Karpas-422 (cell line): ENCODE measurements at regions not wholly inside any gene's neighbourhood (a gene's known extent, or its start where the extent isn't known, plus 50 kb on each side); places are given as distances from the start of the nearest gene placed in this dataset.
"Not testable (repeated sequence)": the region's sequence is repeated elsewhere in the genome, so short reads cannot be mapped to it uniquely, and the experiment has no call there.

Experiments
- DNase-seq: peaks from one replicate; pipeline ENCODE4 v3.0.0-alpha.2; 2015
- H2AFZ ChIP-seq: fragments of 200-600 bp; sonication (generic); 2 replicates; pipeline ENCODE4 v1.6.1; 2014; ENCODE audit warnings: antibody characterized with exemption, low read length, mixed read lengths
- H3K27ac ChIP-seq: fragments of 200-600 bp; sonication (generic); 2 replicates; pipeline ENCODE4 v1.5.1; 2014; ENCODE audit warnings: mild to moderate bottlenecking, low read length, moderate library complexity
- H3K27me3 ChIP-seq: fragments of 200-600 bp; sonication (generic); 2 replicates; pipeline ENCODE4 v1.6.1; 2014; ENCODE audit warnings: low read length, mixed read lengths
- H3K36me3 ChIP-seq: fragments of 200-600 bp; sonication (generic); 2 replicates; pipeline ENCODE4 v1.6.1; 2014; ENCODE audit warnings: low read length, mixed read lengths; ENCODE audit not compliant: insufficient read depth
- H3K4me1 ChIP-seq: fragments of 200-600 bp; sonication (generic); 2 replicates; pipeline ENCODE4 v1.6.1; 2014; ENCODE audit warnings: mild to moderate bottlenecking, low read length, mixed read lengths
- H3K4me2 ChIP-seq: fragments of 200-600 bp; sonication (generic); 2 replicates; pipeline ENCODE4 v1.6.1; 2014; ENCODE audit warnings: low read length, low read depth, mild to moderate bottlenecking; ENCODE audit not compliant: poor library complexity, severe bottlenecking
- H3K4me3 ChIP-seq: fragments of 200-600 bp; sonication (generic); 2 replicates; pipeline ENCODE4 v1.5.1; 2014; ENCODE audit warnings: mild to moderate bottlenecking, antibody characterized with exemption, low read length, mixed read lengths
- H3K79me2 ChIP-seq: fragments of 200-600 bp; sonication (generic); 2 replicates; pipeline ENCODE4 v1.6.1; 2014; ENCODE audit warnings: mild to moderate bottlenecking, low read length, mixed read lengths
- H3K9ac ChIP-seq: fragments of 200-600 bp; sonication (generic); 2 replicates; pipeline ENCODE4 v1.6.0; 2014; ENCODE audit warnings: low read length
- H3K9me2 ChIP-seq: fragments of 200-600 bp; sonication (generic), shearing (Covaris generic); replicated peaks from 2 replicates; pipeline ENCODE4 v1.6.0; 2014; ENCODE audit warnings: mild to moderate bottlenecking, low read length, moderate library complexity; ENCODE audit not compliant: insufficient read depth
- H3K9me3 ChIP-seq: fragments of 300-700, 200-600 bp; sonication (generic); 2 replicates; pipeline ENCODE4 v1.6.1; 2014; ENCODE audit warnings: low read length, mixed read lengths
- H4K20me1 ChIP-seq: fragments of 200-600 bp; sonication (generic); 2 replicates; pipeline ENCODE4 v1.6.1; 2014; ENCODE audit warnings: mild to moderate bottlenecking, antibody characterized with exemption, low read length, low read depth; ENCODE audit not compliant: insufficient read depth

DNA sequence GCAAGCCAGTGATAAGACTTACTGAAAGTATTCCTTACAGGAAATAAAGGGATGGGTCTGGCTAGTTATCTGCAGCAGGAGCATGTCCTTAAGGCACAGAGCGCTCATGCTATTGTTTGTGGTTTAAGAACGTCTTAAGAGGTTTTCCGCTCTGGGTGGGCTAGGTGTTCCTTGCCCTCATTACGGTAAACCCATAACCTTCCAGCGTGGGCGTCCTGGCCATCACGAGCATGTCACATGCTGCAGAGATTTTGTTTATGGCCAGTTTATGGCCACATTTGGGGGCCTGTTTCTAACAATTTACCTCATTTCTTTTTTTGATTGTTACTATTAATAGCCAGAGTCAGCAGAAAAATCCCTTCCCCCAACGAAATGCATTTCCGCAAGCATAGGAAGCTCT is 61.0 kb upstream of the TNK2 start:
- H3K9me2 ChIP-seq, H4K20me1 ChIP-seq, H3K4me3 ChIP-seq, H3K9me3 ChIP-seq, H3K27me3 ChIP-seq, H3K4me1 ChIP-seq, H3K27ac ChIP-seq, H2AFZ ChIP-seq, H3K79me2 ChIP-seq, H3K4me2 ChIP-seq, H3K9ac ChIP-seq, DNase-seq: not testable (repeated sequence)
- peaks cover 30% of the 10 kb centered on the region for H3K36me3 ChIP-seq

DNA sequence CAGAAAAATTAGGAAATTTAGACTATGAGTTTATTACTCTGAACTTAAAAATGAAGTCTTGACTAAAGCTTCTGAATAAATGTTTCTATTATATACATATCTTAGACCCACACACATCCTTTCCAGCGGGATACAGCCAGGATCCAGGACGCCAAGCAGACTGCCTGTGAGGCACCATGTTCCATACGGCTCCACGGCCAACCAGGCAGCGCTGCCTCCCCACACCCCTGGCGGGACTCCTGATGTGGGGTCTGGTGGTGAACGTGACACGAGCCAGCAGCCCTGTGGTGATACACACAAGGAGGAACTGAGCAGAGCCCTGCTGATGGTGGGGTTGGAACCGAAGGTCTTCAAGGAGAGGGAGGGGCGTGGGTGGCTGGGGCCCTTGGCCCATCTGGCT is 59.8 kb upstream of the TNK2 start:
- not testable (repeated sequence) for H3K4me1 ChIP-seq, DNase-seq, H4K20me1 ChIP-seq, H3K9me2 ChIP-seq, H3K4me2 ChIP-seq, H3K9ac ChIP-seq, H3K4me3 ChIP-seq, H3K79me2 ChIP-seq, H2AFZ ChIP-seq, H3K27ac ChIP-seq, H3K27me3 ChIP-seq, H3K9me3 ChIP-seq
- H3K36me3 ChIP-seq = peaks cover 31% of the 10 kb centered on the region

DNA sequence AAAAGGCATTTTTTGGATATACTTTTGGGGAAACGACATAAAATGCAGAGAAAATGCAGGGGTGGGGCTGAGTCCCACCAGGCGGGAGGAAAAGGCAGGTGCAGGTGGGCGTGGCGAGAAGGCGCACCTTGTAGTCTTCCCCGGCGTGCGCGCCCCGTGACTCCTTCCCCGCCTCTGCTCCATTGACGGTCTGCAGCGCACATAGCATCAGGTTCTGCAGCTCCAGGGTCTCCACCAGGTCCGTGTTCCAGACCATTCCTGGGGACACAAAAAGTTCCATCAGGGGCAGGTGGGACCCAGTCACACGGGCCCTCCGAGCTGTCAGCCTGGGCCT is 59.0 kb upstream of the TNK2 start:
- not testable (repeated sequence) for H3K79me2 ChIP-seq, H2AFZ ChIP-seq, H3K9ac ChIP-seq, H3K4me3 ChIP-seq, H3K9me3 ChIP-seq, H3K4me1 ChIP-seq, H3K4me2 ChIP-seq, H3K9me2 ChIP-seq, H3K27me3 ChIP-seq, H3K27ac ChIP-seq, DNase-seq, H4K20me1 ChIP-seq
- peaks cover 39% of the 10 kb centered on the region for H3K36me3 ChIP-seq

DNA sequence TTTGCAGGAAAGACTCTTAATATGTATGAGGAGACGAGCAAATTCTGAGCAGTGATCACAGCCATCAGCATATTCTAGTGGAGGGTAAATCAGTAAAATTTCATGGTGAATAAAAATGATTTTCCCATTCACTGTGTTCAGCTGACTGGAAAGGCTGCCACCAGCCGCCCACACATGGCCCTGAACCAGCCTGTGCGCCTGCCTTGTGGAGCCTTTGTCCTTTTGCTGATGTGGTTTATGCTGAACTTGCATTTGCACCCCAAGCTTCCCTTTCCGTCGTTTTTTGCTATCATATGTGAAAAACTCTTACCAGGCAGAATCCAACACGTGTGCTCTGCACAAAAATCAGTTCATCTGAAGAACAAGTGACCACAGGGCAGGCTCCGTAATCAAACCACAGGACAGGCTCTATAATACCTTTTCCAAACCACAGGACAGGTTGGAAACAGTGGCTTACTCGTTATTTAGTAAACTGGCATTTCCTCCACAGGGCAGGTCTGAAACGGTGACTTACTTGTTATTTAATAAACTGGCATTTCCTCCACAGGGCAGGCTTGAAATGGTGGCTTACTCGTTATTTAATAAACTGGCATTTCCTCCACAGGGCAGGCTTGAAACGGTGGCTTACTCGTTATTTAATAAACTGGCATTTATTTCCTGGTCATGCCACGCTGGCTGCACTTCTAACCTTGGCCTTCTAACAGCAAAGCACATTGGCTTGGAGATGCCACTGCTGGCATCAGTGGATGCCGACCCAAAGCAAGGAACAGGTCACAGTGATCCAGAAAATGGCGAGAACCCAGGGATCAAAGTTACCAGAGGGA is 58.4 kb upstream of the TNK2 start:
- H3K4me3 ChIP-seq, DNase-seq, H3K79me2 ChIP-seq, H2AFZ ChIP-seq, H3K4me2 ChIP-seq, H3K9me2 ChIP-seq, H4K20me1 ChIP-seq, H3K9me3 ChIP-seq, H3K27me3 ChIP-seq, H3K27ac ChIP-seq, H3K9ac ChIP-seq, H3K4me1 ChIP-seq: not testable (repeated sequence)
- peaks cover 40% of the 10 kb centered on the region for H3K36me3 ChIP-seq

DNA sequence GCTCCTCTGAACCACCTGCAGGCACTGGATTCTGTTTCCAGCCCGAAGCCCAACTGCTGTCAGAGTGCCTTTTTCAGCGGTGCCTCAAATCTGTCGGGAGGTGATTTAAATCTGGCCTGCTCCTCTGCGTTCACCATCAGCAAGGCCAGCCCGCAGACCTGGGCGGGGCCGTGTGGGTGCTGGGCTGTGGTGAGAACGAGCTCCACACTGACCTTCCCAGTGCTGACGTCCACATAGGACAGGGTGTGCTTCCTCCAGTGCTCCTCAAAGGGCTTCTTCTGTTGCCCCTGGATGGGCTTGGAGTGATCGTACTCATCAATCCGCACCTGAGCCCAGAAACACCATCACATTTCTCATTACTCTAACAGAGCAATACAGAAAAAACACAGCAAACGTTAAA is 56.9 kb upstream of the TNK2 start:
- not testable (repeated sequence) for H3K4me3 ChIP-seq, H3K9me2 ChIP-seq, H3K9ac ChIP-seq, H3K9me3 ChIP-seq, H3K27me3 ChIP-seq, H4K20me1 ChIP-seq, H3K79me2 ChIP-seq, H3K27ac ChIP-seq, H2AFZ ChIP-seq, H3K4me1 ChIP-seq, DNase-seq, H3K4me2 ChIP-seq
- H3K36me3 ChIP-seq = peaks cover 32% of the 10 kb centered on the region

DNA sequence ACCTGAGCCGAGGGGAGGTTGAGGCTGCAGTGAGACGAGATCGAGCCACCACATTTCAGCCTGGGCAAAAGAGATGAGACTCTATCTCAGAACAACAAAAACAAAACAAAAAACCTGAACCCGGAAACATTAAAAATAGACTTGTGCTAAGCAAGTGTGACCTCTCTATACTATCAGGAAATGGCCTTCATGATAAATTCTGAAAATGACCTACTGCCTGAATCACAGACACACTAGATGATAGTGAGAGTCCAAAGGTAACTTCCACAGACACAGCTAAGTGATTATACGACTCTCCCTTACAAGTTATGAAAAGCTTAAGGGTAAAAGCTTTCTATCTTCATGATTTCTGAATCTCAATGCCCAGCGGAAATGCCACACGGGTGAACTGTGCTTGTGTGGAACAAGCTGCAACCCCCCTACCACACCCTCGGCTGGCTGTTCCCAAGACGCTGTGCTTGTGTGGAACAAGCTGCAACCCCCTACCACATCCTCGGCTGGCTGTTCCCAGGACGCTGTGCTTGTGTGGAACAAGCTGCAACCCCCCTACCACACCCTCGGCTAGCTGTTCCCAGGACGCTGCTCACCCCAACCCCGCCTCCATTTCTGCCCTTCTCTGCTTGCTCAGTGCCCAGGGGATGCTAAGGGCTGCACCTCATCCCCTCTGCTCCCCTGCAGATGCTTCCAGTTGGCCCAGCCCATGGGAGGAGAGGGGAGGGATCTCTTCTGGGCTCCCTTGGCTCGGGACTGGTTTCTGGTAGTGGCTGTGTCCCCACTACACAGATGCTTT is 56.2 kb upstream of the TNK2 start:
- H3K9me3 ChIP-seq, H3K79me2 ChIP-seq, H3K4me3 ChIP-seq, DNase-seq, H3K4me1 ChIP-seq, H4K20me1 ChIP-seq, H3K9me2 ChIP-seq, H3K27ac ChIP-seq, H2AFZ ChIP-seq, H3K4me2 ChIP-seq, H3K9ac ChIP-seq, H3K27me3 ChIP-seq: not testable (repeated sequence)
- H3K36me3 ChIP-seq = peaks cover 28% of the 10 kb centered on the region

DNA sequence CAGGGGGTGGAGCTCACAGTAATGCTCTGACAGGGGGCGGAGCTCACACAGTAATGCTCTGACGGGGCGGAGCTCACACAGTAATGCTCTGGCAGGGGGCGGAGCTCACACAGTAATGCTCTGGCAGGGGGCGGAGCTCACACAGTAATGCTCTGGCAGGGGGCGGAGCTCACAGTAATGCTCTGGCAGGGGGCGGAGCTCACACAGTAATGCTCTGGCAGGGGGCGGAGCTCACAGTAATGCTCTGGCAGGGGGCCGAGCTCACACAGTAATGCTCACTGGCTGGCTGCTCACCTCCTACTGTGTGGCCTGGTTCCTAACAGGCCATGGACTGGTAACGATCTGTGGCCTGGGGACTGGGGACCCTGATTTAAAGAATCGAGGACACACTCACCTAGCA is 53.9 kb upstream of the TNK2 start:
- DNase-seq, H3K4me1 ChIP-seq: not testable (repeated sequence)

DNA sequence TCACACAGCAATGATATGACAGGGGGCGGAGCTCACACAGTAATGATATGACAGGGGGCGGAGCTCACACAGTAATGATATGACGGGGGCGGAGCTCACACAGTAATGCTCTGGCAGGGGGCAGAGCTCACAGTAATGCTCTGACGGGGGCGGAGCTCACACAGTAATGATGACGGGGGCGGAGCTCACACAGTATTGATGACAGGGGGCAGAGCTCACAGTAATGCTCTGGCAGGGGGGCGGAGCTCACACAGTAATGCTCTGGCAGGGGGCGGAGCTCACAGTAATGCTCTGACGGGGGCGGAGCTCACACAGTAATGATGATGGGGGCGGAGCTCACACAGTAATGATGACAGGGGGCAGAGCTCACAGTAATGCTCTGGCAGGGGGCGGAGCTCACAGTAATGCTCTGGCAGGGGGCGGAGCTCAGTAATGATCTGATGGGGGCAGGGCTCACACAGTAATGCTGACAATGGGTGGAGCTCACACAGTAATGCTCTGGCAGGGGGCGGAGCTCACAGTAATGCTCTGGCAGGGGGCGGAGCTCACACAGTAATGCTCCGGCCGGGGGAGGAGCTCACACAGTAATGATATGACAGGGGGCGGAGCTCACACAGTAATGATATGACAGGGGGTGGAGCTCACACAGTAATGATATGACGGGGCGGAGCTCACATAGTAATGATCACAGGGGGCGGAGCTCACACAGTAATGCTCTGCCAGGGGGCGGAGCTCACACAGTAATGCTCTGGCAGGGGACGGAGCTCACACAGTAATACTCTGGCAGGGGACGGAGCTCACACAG is 52.8 kb upstream of the TNK2 start:
- not testable (repeated sequence) for H3K4me2 ChIP-seq, H3K9ac ChIP-seq, H3K27ac ChIP-seq, H3K79me2 ChIP-seq, H3K4me1 ChIP-seq, H3K27me3 ChIP-seq, H3K4me3 ChIP-seq, H3K9me2 ChIP-seq, H2AFZ ChIP-seq, H4K20me1 ChIP-seq, H3K9me3 ChIP-seq
- peak; percentile 92 for DNase-seq
- H3K36me3 ChIP-seq = peaks cover 20% of the 10 kb centered on the region

More for the DNA sequence above, 53.9 kb upstream of the TNK2 start:
- H3K9me2 ChIP-seq, H3K9me3 ChIP-seq, H3K27me3 ChIP-seq, H3K27ac ChIP-seq, H3K9ac ChIP-seq, H2AFZ ChIP-seq, H3K4me3 ChIP-seq, H4K20me1 ChIP-seq, H3K79me2 ChIP-seq, H3K4me2 ChIP-seq: not testable (repeated sequence)
- H3K36me3 ChIP-seq = peaks cover 20% of the 10 kb centered on the region
